ENCODE measurements at regions not wholly inside any gene's neighbourhood (a gene's known extent, or its start where the extent isn't known, plus 50 kb on each side); places are given as distances from the start of the nearest gene placed in this dataset.

GRCh38 chr9:81239388-81239787, 450.0 kb downstream of the TLE1 start:
- dilution Hi-C loops (cut with MboI; ENCODE audit: extremely low pct_ligation_motif_present, low sequenced_read_pairs): no loop called here
- no peaks in the 10 kb centered on the region for H3K4me1 ChIP-seq (ENCODE audit: control insufficient read depth, extremely low read depth, insufficient read depth, low read length)
- no peak overlapping the region for H3K4me2 ChIP-seq (ENCODE audit: control insufficient read depth, extremely low read depth, insufficient read depth, low read depth, low read length)
- no peaks in the 10 kb centered on the region for H3K79me2 ChIP-seq (ENCODE audit: control insufficient read depth, insufficient read depth, low read length)
- H3K9me1 ChIP-seq (ENCODE audit: control insufficient read depth, extremely low read depth, insufficient read depth, low read length): no peaks in the 10 kb centered on the region
- DNase-seq (ENCODE audit: low read depth, low spot score): no peak
- TF ChIP-seq CTCF (optimal IDR thresholded peaks at IDR 0.05 in 1 of 3, IDR thresholded peaks at IDR 0.05 in 1 of 3, conservative IDR thresholded peaks at IDR 0.05 in 1 of 3; ENCODE audit: extremely low read depth in 1 of 3, insufficient read depth in 2 of 3, low read length in 3 of 3): no peak
- no peak for TF ChIP-seq EZH2 (IDR thresholded peaks at IDR 0.05; ENCODE audit: low read length)
- no peaks in the 10 kb centered on the region for H3K9me3 ChIP-seq (ENCODE audit: control insufficient read depth, low read depth, low read length)
- H3K27ac ChIP-seq (ENCODE audit: control insufficient read depth, insufficient read depth, low read length): no peak overlapping the region
- no peak overlapping the region for H3K4me3 ChIP-seq (ENCODE audit: control insufficient read depth in 2 of 3, extremely low read depth in 1 of 3, insufficient read depth in 2 of 3, low read depth in 1 of 3, low read length in 3 of 3)
- no peak overlapping the region for H2AFZ ChIP-seq (ENCODE audit: control insufficient read depth, low read length)
- no peaks in the 10 kb centered on the region for H4K20me1 ChIP-seq (ENCODE audit: control insufficient read depth, extremely low read depth, insufficient read depth, low read length)
- FAIRE-seq: no peak
- H3K36me3 ChIP-seq (ENCODE audit: control insufficient read depth in 2 of 2, extremely low read depth in 1 of 2, insufficient read depth in 2 of 2, low read length in 2 of 2): no peaks in the 10 kb centered on the region
- no peaks in the 10 kb centered on the region for H3K27me3 ChIP-seq (ENCODE audit: control insufficient read depth, extremely low read depth, insufficient read depth, low read length)
- H3K9ac ChIP-seq (ENCODE audit: control insufficient read depth, extremely low read depth, insufficient read depth, low read length): no peak overlapping the region

- no peaks in the 10 kb centered on the region for H3K79me2 ChIP-seq (ENCODE audit: control insufficient read depth, insufficient read depth, low read length)
- no peak overlapping the region for H2AFZ ChIP-seq (ENCODE audit: control insufficient read depth, low read length)
- no peak overlapping the region for H3K4me3 ChIP-seq (ENCODE audit: control insufficient read depth in 2 of 3, extremely low read depth in 1 of 3, insufficient read depth in 2 of 3, low read depth in 1 of 3, low read length in 3 of 3)
- no peaks in the 10 kb centered on the region for H3K9me3 ChIP-seq (ENCODE audit: control insufficient read depth, low read depth, low read length)
- H3K4me2 ChIP-seq (ENCODE audit: control insufficient read depth, extremely low read depth, insufficient read depth, low read depth, low read length): no peak overlapping the region
- no peaks in the 10 kb centered on the region for H3K36me3 ChIP-seq (ENCODE audit: control insufficient read depth in 2 of 2, extremely low read depth in 1 of 2, insufficient read depth in 2 of 2, low read length in 2 of 2)
- H3K9me1 ChIP-seq (ENCODE audit: control insufficient read depth, extremely low read depth, insufficient read depth, low read length): no peaks in the 10 kb centered on the region
- H4K20me1 ChIP-seq (ENCODE audit: control insufficient read depth, extremely low read depth, insufficient read depth, low read length): no peaks in the 10 kb centered on the region
- TF ChIP-seq CTCF (optimal IDR thresholded peaks at IDR 0.05 in 1 of 3, IDR thresholded peaks at IDR 0.05 in 1 of 3, conservative IDR thresholded peaks at IDR 0.05 in 1 of 3; ENCODE audit: extremely low read depth in 1 of 3, insufficient read depth in 2 of 3, low read length in 3 of 3) (no peak), EZH2 (IDR thresholded peaks at IDR 0.05; ENCODE audit: low read length) (no peak)
- FAIRE-seq: no peak
- no peaks in the 10 kb centered on the region for H3K4me1 ChIP-seq (ENCODE audit: control insufficient read depth, extremely low read depth, insufficient read depth, low read length)
- H3K9ac ChIP-seq (ENCODE audit: control insufficient read depth, extremely low read depth, insufficient read depth, low read length): no peak overlapping the region
- no peaks in the 10 kb centered on the region for H3K27me3 ChIP-seq (ENCODE audit: control insufficient read depth, extremely low read depth, insufficient read depth, low read length)
- no peak for DNase-seq (ENCODE audit: low read depth, low spot score)
- no peak overlapping the region for H3K27ac ChIP-seq (ENCODE audit: control insufficient read depth, insufficient read depth, low read length)
- dilution Hi-C loops (cut with MboI; ENCODE audit: extremely low pct_ligation_motif_present, low sequenced_read_pairs): no loop called here
These were observed 451.6 kb downstream of the TLE1 start for GRCh38 chr9:81237565-81238231.
